Endodermal cell (in vitro differentiated cells): ENCODE measurements at regions not wholly inside any gene's neighbourhood (a gene's known extent, or its start where the extent isn't known, plus 50 kb on each side); places are given as distances from the start of the nearest gene placed in this dataset.

Experiments used
- DNase-seq: peaks from one replicate; pipeline ENCODE4 v3.0.0-alpha.2; 2017
- H3K27ac ChIP-seq: 2 replicates; pipeline ENCODE4 v1.5.1; 2013; ENCODE audit warnings: mild to moderate bottlenecking, low read depth, low read length, moderate library complexity
- H3K27me3 ChIP-seq: 2 replicates; pipeline ENCODE4 v1.6.1; 2013; ENCODE audit warnings: mild to moderate bottlenecking, low read length, moderate library complexity; ENCODE audit not compliant: insufficient read depth, control insufficient read depth, poor library complexity, severe bottlenecking
- H3K36me3 ChIP-seq: 2 replicates; pipeline ENCODE4 v1.7.0; 2013; ENCODE audit warnings: mild to moderate bottlenecking, low read length, moderate library complexity; ENCODE audit not compliant: control insufficient read depth, insufficient read depth
- H3K4me1 ChIP-seq: one replicate; pipeline ENCODE4 v1.7.0; 2013; ENCODE audit warnings: low read length; ENCODE audit not compliant: control insufficient read depth, insufficient read depth
- H3K4me3 ChIP-seq: 2 replicates; pipeline ENCODE4 v1.5.1; 2013; ENCODE audit warnings: mild to moderate bottlenecking, low read length, moderate library complexity
- H3K9ac ChIP-seq: 2 replicates; pipeline ENCODE4 v1.6.1; 2013; ENCODE audit warnings: mild to moderate bottlenecking, low read length, moderate library complexity; ENCODE audit not compliant: poor library complexity, severe bottlenecking; ENCODE audit errors: extremely low read depth
- H3K9me3 ChIP-seq: 2 replicates; pipeline ENCODE4 v1.6.1; 2013; ENCODE audit warnings: mild to moderate bottlenecking, low read length, moderate library complexity; ENCODE audit not compliant: control insufficient read depth
- H3K27ac Mint-ChIP-seq: 2 replicates; pipeline ENCODE4 v1.8.0; 2020; ENCODE audit warnings: mixed read lengths
- H3K27me3 Mint-ChIP-seq: 2 replicates; pipeline ENCODE4 v1.8.0; 2021; ENCODE audit warnings: mild to moderate bottlenecking, mixed read lengths; ENCODE audit not compliant: insufficient read depth
- H3K36me3 Mint-ChIP-seq: 2 replicates; pipeline ENCODE4 v1.8.0; 2020; ENCODE audit warnings: low read depth, mixed read lengths
- H3K4me1 Mint-ChIP-seq: 2 replicates; pipeline ENCODE4 v1.8.0; 2020; ENCODE audit warnings: mixed read lengths
- H3K4me3 Mint-ChIP-seq: 2 replicates; pipeline ENCODE4 v1.8.0; 2020; ENCODE audit warnings: mild to moderate bottlenecking, moderate library complexity, mixed read lengths
- H3K9me3 Mint-ChIP-seq: 2 replicates; pipeline ENCODE4 v1.8.0; 2020; ENCODE audit warnings: mild to moderate bottlenecking, mixed read lengths
- CTCF ChIP-seq: fragments of 200-600 bp; sonication (generic); conservative IDR thresholded peaks from 2 replicates; pipeline ENCODE4 v1.5.0; 2021; ENCODE audit warnings: antibody characterized with exemption, mild to moderate bottlenecking
- WGBS, 2 experiments: methylation state at CpG; one replicate each; pipeline versions ENCODE4 v1.1.5 to v1.1.7; 2013; ENCODE audit warnings: missing lambda C conversion rate in 2 of 2, mixed read lengths in 1 of 2; ENCODE audit not compliant: insufficient coverage in 1 of 2, insufficient read length in 1 of 2; 5-methylcytosine and 5-hydroxymethylcytosine counted together

- no peak overlapping the region for H3K4me3 Mint-ChIP-seq
- peaks cover 6% of the 10 kb centered on the region for H3K4me1 Mint-ChIP-seq
- Histone ChIP-seq H3K27ac (no peak overlapping the region), H3K27me3 (no peaks in the 10 kb centered on the region), H3K9ac (no peak overlapping the region), H3K4me1 (no peaks in the 10 kb centered on the region), H3K4me3 (no peak overlapping the region), H3K9me3 (no peaks in the 10 kb centered on the region), H3K36me3 (no peaks in the 10 kb centered on the region)
- H3K36me3 Mint-ChIP-seq, result no peaks in the 10 kb centered on the region
- H3K27me3 Mint-ChIP-seq, result no peaks in the 10 kb centered on the region
- no peak overlapping the region for H3K27ac Mint-ChIP-seq
- DNase-seq, result no peak
- 76% methylated on average over 3 of the region's 3 CpGs; no CpG with 5 or more reads in 1 of the 2 experiments for WGBS, 2 experiments
- peak; percentile 72 for TF ChIP-seq CTCF
- H3K9me3 Mint-ChIP-seq, result no peaks in the 10 kb centered on the region
Measured at GRCh38 chr13:37427843-37428494, 170.6 kb downstream of the POSTN start.

- H3K9me3 ChIP-seq, result no peaks in the 10 kb centered on the region
- no peaks in the 10 kb centered on the region for H3K36me3 Mint-ChIP-seq
- H3K4me1 ChIP-seq, result peaks cover 2% of the 10 kb centered on the region
- no peak overlapping the region for H3K27ac Mint-ChIP-seq
- no peaks in the 10 kb centered on the region for H3K36me3 ChIP-seq
- peaks cover 10% of the 10 kb centered on the region for H3K4me1 Mint-ChIP-seq
- H3K27me3 ChIP-seq, result no peaks in the 10 kb centered on the region
- TF ChIP-seq CTCF, result no peak
- H3K9ac ChIP-seq, result no peak overlapping the region
- WGBS, 2 experiments, result 88% methylated on average over 2 of the region's 2 CpGs; no CpG with 5 or more reads in 1 of the 2 experiments
- no peak overlapping the region for H3K4me3 ChIP-seq
- DNase-seq, result no peak
- no peak overlapping the region for H3K27ac ChIP-seq
- H3K9me3 Mint-ChIP-seq, result no peaks in the 10 kb centered on the region
- no peak overlapping the region for H3K4me3 Mint-ChIP-seq
- H3K27me3 Mint-ChIP-seq, result no peaks in the 10 kb centered on the region
Measured at GRCh38 chr13:37418490-37418889, 180.1 kb downstream of the POSTN start.

GRCh38 chr13:37417060-37417441 is 181.5 kb downstream of the POSTN start:
- H3K9ac ChIP-seq, result no peak overlapping the region
- H3K27ac ChIP-seq, result no peak overlapping the region
- Mint-ChIP-seq H3K4me3 (no peak overlapping the region), H3K27me3 (no peaks in the 10 kb centered on the region), H3K27ac (no peak overlapping the region), H3K36me3 (no peaks in the 10 kb centered on the region), H3K9me3 (no peaks in the 10 kb centered on the region), H3K4me1 (peaks cover 10% of the 10 kb centered on the region)
- WGBS, 2 experiments, result 96 to 100% methylated on average over 2 of the region's 3 CpGs
- no peaks in the 10 kb centered on the region for H3K36me3 ChIP-seq
- DNase-seq, result no peak
- H3K4me3 ChIP-seq, result no peak overlapping the region
- H3K27me3 ChIP-seq, result no peaks in the 10 kb centered on the region
- H3K4me1 ChIP-seq, result peaks cover 2% of the 10 kb centered on the region
- H3K9me3 ChIP-seq, result no peaks in the 10 kb centered on the region
- TF ChIP-seq CTCF, result no peak
